Fibroblast of skin of back (primary cell): ENCODE measurements at regions not wholly inside any gene's neighbourhood (a gene's known extent, or its start where the extent isn't known, plus 50 kb on each side); places are given as distances from the start of the nearest gene placed in this dataset.
"Not testable (repeated sequence)": the region's sequence is repeated elsewhere in the genome, so short reads cannot be mapped to it uniquely, and the experiment has no call there.

Experiments
- DNase-seq: peaks from one replicate; pipeline ENCODE4 v3.0.0-alpha.2; 2013

- no peak for DNase-seq
These were observed 496.0 kb upstream of the ADGRB3 start for GRCh38 chr6:68139130-68139529.

GRCh38 chr6:68134796-68135195 lies 500.3 kb upstream of the ADGRB3 start:
- peak; percentile 39 for DNase-seq

- DNase-seq, result no peak
These were observed 506.9 kb upstream of the ADGRB3 start for GRCh38 chr6:68128211-68128610.

- DNase-seq, result no peak
These were observed 508.0 kb upstream of the ADGRB3 start for GRCh38 chr6:68127074-68127473.

- DNase-seq, result no peak
These were observed 508.9 kb upstream of the ADGRB3 start for GRCh38 chr6:68126089-68126749.

GRCh38 chr6:68122975-68123374 lies 512.1 kb upstream of the ADGRB3 start:
- not testable (repeated sequence) for DNase-seq

- no peak for DNase-seq
These were observed 513.0 kb upstream of the ADGRB3 start for GRCh38 chr6:68122032-68122431.

- not testable (repeated sequence) for DNase-seq
These were observed 514.1 kb upstream of the ADGRB3 start for GRCh38 chr6:68120954-68121353.

- DNase-seq, result no peak
These were observed 520.5 kb upstream of the ADGRB3 start for GRCh38 chr6:68114463-68115047.

- peak; percentile 91 for DNase-seq
These were observed 526.7 kb upstream of the ADGRB3 start for GRCh38 chr6:68108233-68108835.

- no peak for DNase-seq
These were observed 541.0 kb upstream of the ADGRB3 start for GRCh38 chr6:68094070-68094469.

GRCh38 chr6:68087399-68088133 lies 547.5 kb upstream of the ADGRB3 start:
- DNase-seq, result no peak

- no peak for DNase-seq
These were observed 548.9 kb upstream of the ADGRB3 start for GRCh38 chr6:68086199-68086598.

GRCh38 chr6:68085599-68085998 lies 549.5 kb upstream of the ADGRB3 start:
- DNase-seq, result not testable (repeated sequence)

GRCh38 chr6:68082086-68082485 lies 553.0 kb upstream of the ADGRB3 start:
- no peak for DNase-seq

GRCh38 chr6:68080074-68080473 lies 555.0 kb upstream of the ADGRB3 start:
- no peak for DNase-seq

- DNase-seq, result no peak
These were observed 557.4 kb upstream of the ADGRB3 start for GRCh38 chr6:68077661-68078060.

GRCh38 chr6:68071740-68072139 lies 563.3 kb upstream of the ADGRB3 start:
- DNase-seq, result no peak

- DNase-seq, result no peak
These were observed 565.0 kb upstream of the ADGRB3 start for GRCh38 chr6:68069921-68070710.

GRCh38 chr6:68059899-68060298 lies 575.2 kb upstream of the ADGRB3 start:
- DNase-seq, result no peak

- DNase-seq, result no peak
These were observed 575.8 kb upstream of the ADGRB3 start for GRCh38 chr6:68059261-68059660.

GRCh38 chr6:68056596-68056995 lies 578.5 kb upstream of the ADGRB3 start:
- not testable (repeated sequence) for DNase-seq

GRCh38 chr6:68054756-68055155 lies 580.3 kb upstream of the ADGRB3 start:
- peak; percentile 83 for DNase-seq
